SK-N-SH (cell line): ENCODE measurements at regions not wholly inside any gene's neighbourhood (a gene's known extent, or its start where the extent isn't known, plus 50 kb on each side); places are given as distances from the start of the nearest gene placed in this dataset.

Source experiments
- CTCF ChIA-PET: fragments of 300-600, 350-600 bp; formaldehyde crosslinking; extraction: SDS; loops from one replicate; lab custom pipeline; 2021; lab: Yijun Ruan, JAX
- POLR2A ChIA-PET: fragments of 350-600 bp; sonication (Branson Sonifier 250); formaldehyde crosslinking; extraction: SDS; loops from one replicate; lab custom pipeline; 2020; ENCODE audit warnings: antibody characterized with exemption, inconsistent platforms; lab: Yijun Ruan, JAX
- DNase-seq: peaks from one replicate; pipeline ENCODE4 v3.0.0; 2012
- H2AFZ ChIP-seq: fragments of 200-600 bp; sonication (generic); 2 replicates; pipeline ENCODE4 v1.8.1; 2016; ENCODE audit warnings: antibody characterized with exemption, mild to moderate bottlenecking, low read depth
- H3F3A ChIP-seq: fragments of 200-600 bp; sonication (generic); replicated peaks from 2 replicates; pipeline ENCODE3; 2016; ENCODE audit warnings: antibody characterized with exemption, mild to moderate bottlenecking; ENCODE audit not compliant: insufficient read depth
- H3K27ac ChIP-seq, 2 experiments: fragments of 200-500 bp in 1 of 2; fragments of 200-600 bp in 1 of 2; sonication (Bioruptor generic) in 1 of 2; sonication (generic), shearing (Covaris generic) in 1 of 2; 2 replicates each; pipeline versions ENCODE4 v1.5.1 to v1.6.1; 2014 to 2016; ENCODE audit warnings: low read depth in 2 of 2, inconsistent platforms in 1 of 2, low read length in 1 of 2, mild to moderate bottlenecking in 1 of 2, mixed read lengths in 1 of 2
- H3K27me3 ChIP-seq: fragments of 200-600 bp; sonication (generic), shearing (Covaris generic); 2 replicates; pipeline ENCODE4 v1.6.1; 2016; ENCODE audit warnings: mixed run types; ENCODE audit not compliant: insufficient read depth
- H3K36me3 ChIP-seq, 2 experiments: fragments of 200-500 bp in 1 of 2; fragments of 200-600 bp in 1 of 2; sonication (Bioruptor generic) in 1 of 2; sonication (generic) in 1 of 2; replicated peaks in 1 of 2; 2 replicates each; pipeline versions ENCODE3 to v1.5.1; 2014 to 2016; ENCODE audit warnings: low read length in 1 of 2, mild to moderate bottlenecking in 1 of 2; ENCODE audit not compliant: insufficient read depth in 2 of 2, control insufficient read depth in 1 of 2
- H3K4me1 ChIP-seq, 2 experiments: fragments of 200-500 bp in 1 of 2; fragments of 200-600 bp in 1 of 2; sonication (Bioruptor generic) in 1 of 2; sonication (generic), shearing (Covaris generic) in 1 of 2; 2 replicates each; pipeline versions ENCODE4 v1.5.1 to v1.6.1; 2014 to 2016; ENCODE audit warnings: low read depth in 1 of 2, low read length in 1 of 2, mixed run types in 1 of 2; ENCODE audit not compliant: insufficient read depth in 2 of 2, control insufficient read depth in 1 of 2
- H3K4me2 ChIP-seq: fragments of 200-600 bp; sonication (generic), shearing (Covaris generic); 2 replicates; pipeline ENCODE4 v1.6.1; 2017; ENCODE audit warnings: mixed run types
- H3K4me3 ChIP-seq, 2 experiments: fragments of 200-500 bp in 1 of 2; fragments of 200-600 bp in 1 of 2; sonication (Bioruptor generic) in 1 of 2; sonication (generic), shearing (Covaris generic) in 1 of 2; 2 replicates each; pipeline versions ENCODE4 v1.5.1 to v1.8.1; 2014 to 2016; ENCODE audit warnings: low read depth in 2 of 2, inconsistent platforms in 1 of 2, low read length in 1 of 2, mild to moderate bottlenecking in 1 of 2, mixed read lengths in 1 of 2, moderate library complexity in 1 of 2
- H3K79me2 ChIP-seq: fragments of 200-600 bp; sonication (generic); 2 replicates; pipeline ENCODE4 v1.8.1; 2017; ENCODE audit warnings: mild to moderate bottlenecking; ENCODE audit not compliant: insufficient read depth
- H3K9ac ChIP-seq: fragments of 200-600 bp; sonication (generic); 2 replicates; pipeline ENCODE4 v1.6.1; 2017; ENCODE audit warnings: mixed run types
- H3K9me2 ChIP-seq: fragments of 200-600 bp; sonication (generic); 2 replicates; pipeline ENCODE4 v1.6.1; 2017; ENCODE audit warnings: mixed run types
- H3K9me3 ChIP-seq: fragments of 200-600 bp; sonication (generic); 2 replicates; pipeline ENCODE4 v1.6.1; 2017; ENCODE audit warnings: mixed run types, mild to moderate bottlenecking, moderate library complexity
- H4K20me1 ChIP-seq: fragments of 200-600 bp; sonication (generic); 2 replicates; pipeline ENCODE4 v1.6.1; 2017; ENCODE audit warnings: mild to moderate bottlenecking, mixed run types; ENCODE audit not compliant: insufficient read depth
- ELF1 ChIP-seq: IDR thresholded peaks from 2 replicates; pipeline ENCODE4 v1.4.0; 2012
- FOXM1 ChIP-seq: IDR thresholded peaks from 2 replicates; pipeline ENCODE4 v1.4.0; 2012; ENCODE audit warnings: low read depth, mild to moderate bottlenecking
- GATA2 ChIP-seq: sonication (generic); formaldehyde crosslinking; IDR thresholded peaks from 2 replicates; pipeline ENCODE4 v1.5.0; 2020; ENCODE audit warnings: mild to moderate bottlenecking, missing genetic modification reagents
- IRF3 ChIP-seq: fragments of 150-350 bp; IDR thresholded peaks from 2 replicates; pipeline ENCODE4 v1.6.1; 2016; ENCODE audit warnings: mild to moderate bottlenecking, low read depth, low read length
- MXI1 ChIP-seq: IDR thresholded peaks from 2 replicates; pipeline ENCODE4 v1.6.1; 2012; ENCODE audit warnings: mild to moderate bottlenecking, low read depth, low read length, improper control_type of control experiment
- NRF1 ChIP-seq: IDR thresholded peaks from 2 replicates; pipeline ENCODE4 v1.6.1; 2012; ENCODE audit warnings: low read depth, mild to moderate bottlenecking, low read length
- POLR2AphosphoS5 ChIP-seq: IDR thresholded peaks from 2 replicates; pipeline ENCODE4 v1.6.1; 2012; ENCODE audit warnings: low read depth, low read length
- RXRA ChIP-seq: IDR thresholded peaks from 2 replicates; pipeline ENCODE4 v1.4.0; 2012; ENCODE audit warnings: low read depth, mild to moderate bottlenecking, borderline replicate concordance
- TEAD4 ChIP-seq: IDR thresholded peaks from 2 replicates; pipeline ENCODE4 v1.4.0; 2012; ENCODE audit warnings: mild to moderate bottlenecking, borderline replicate concordance; ENCODE audit not compliant: insufficient read depth
- WGBS: methylation state at CpG from one replicate; pipeline ENCODE4 v1.1.6; 2017; ENCODE audit warnings: low lambda C conversion rate; 5-methylcytosine and 5-hydroxymethylcytosine counted together

GRCh38 chr12:24398605-24399004, 449.1 kb upstream of the SOX5 start (continued):
- TF ChIP-seq IRF3 = no peak
- no peak for TF ChIP-seq GATA2 (CRISPR knock-in tag)
- no peak for TF ChIP-seq MXI1
- TF ChIP-seq NRF1 = no peak

- H3K9me3 ChIP-seq = no peaks in the 10 kb centered on the region
- CTCF ChIA-PET = interaction anchor here (1.0 to 1.2 kb wide), 2 partner anchors 10 to 21 kb away, joined by 3 read pairs; no protein-coding TSS in a partner anchor
- H3K79me2 ChIP-seq = no peaks in the 10 kb centered on the region
- no peaks in the 10 kb centered on the region for H3K36me3 ChIP-seq
- no peak overlapping the region for H2AFZ ChIP-seq
- H3K4me3 ChIP-seq = no peak overlapping the region
- no peaks in the 10 kb centered on the region for H3F3A ChIP-seq
- H4K20me1 ChIP-seq = no peaks in the 10 kb centered on the region
- H3K4me1 ChIP-seq = peaks cover 0 to 6% of the 10 kb centered on the region in 2 experiments; a peak in 2 of 4 replicates
- H3K9me2 ChIP-seq = no peaks in the 10 kb centered on the region
- WGBS = 65% methylated on average over 11 of the region's 11 CpGs
- no peak overlapping the region for H3K27ac ChIP-seq
- no peak overlapping the region for H3K9ac ChIP-seq
- no peak for DNase-seq
- TF ChIP-seq ELF1 (no peak), POLR2AphosphoS5 (no peak), IRF3 (no peak), FOXM1 (no peak), TEAD4 (no peak), RXRA (no peak)
- no peak overlapping the region for H3K4me2 ChIP-seq
- H3K27me3 ChIP-seq = no peaks in the 10 kb centered on the region
- POLR2A ChIA-PET = no interaction called here
These were observed 446.8 kb upstream of the SOX5 start for GRCh38 chr12:24396224-24396623.

GRCh38 chr12:24394246-24394645, 444.8 kb upstream of the SOX5 start:
- Histone ChIP-seq H4K20me1 (no peaks in the 10 kb centered on the region), H3K4me1 (peaks cover 0 to 6% of the 10 kb centered on the region in 2 experiments; a peak in 2 of 4 replicates), H3K27me3 (no peaks in the 10 kb centered on the region), H2AFZ (no peak overlapping the region), H3K36me3 (no peaks in the 10 kb centered on the region), H3K79me2 (no peaks in the 10 kb centered on the region), H3K9me2 (no peaks in the 10 kb centered on the region), H3K9me3 (no peaks in the 10 kb centered on the region), H3K27ac (no peak overlapping the region), H3K4me3 (no peak overlapping the region), H3F3A (no peaks in the 10 kb centered on the region), H3K9ac (no peak overlapping the region), H3K4me2 (no peak overlapping the region)
- WGBS = 53% methylated on average over 3 of the region's 3 CpGs
- DNase-seq = no peak
- TF ChIP-seq IRF3 = no peak
- ChIA-PET CTCF (interaction anchor here (0.5 kb wide), 1 partner anchor 960 kb away, joined by 4 read pairs; no protein-coding TSS in a partner anchor), POLR2A (no interaction called here)
